ENCODE measurements at regions not wholly inside any gene's neighbourhood (a gene's known extent, or its start where the extent isn't known, plus 50 kb on each side); places are given as distances from the start of the nearest gene placed in this dataset.

GRCh38 chr6:135108692-135109091, 54.1 kb upstream of the HBS1L start:
- no peak for TF ChIP-seq EZH2 (IDR thresholded peaks at IDR 0.05; ENCODE audit: insufficient read depth, poor library complexity, severe bottlenecking)
- TF ChIP-seq EZH2phosphoT487 (IDR thresholded peaks at IDR 0.05; ENCODE audit: insufficient read depth, low read depth), result no peak
